Prostate gland (tissue), 2 donors: ENCODE measurements at regions not wholly inside any gene's neighbourhood (a gene's known extent, or its start where the extent isn't known, plus 50 kb on each side); places are given as distances from the start of the nearest gene placed in this dataset.

Experiments used
- POLR2A ChIP-seq: fragments of 450-650 bp; IDR thresholded peaks from one replicate; pipeline ENCODE4 v1.6.1; 2016; ENCODE audit warnings: antibody characterized with exemption, mild to moderate bottlenecking
- POLR2AphosphoS5 ChIP-seq: sonication (generic); formaldehyde crosslinking; IDR thresholded peaks from one replicate; pipeline ENCODE4 v1.6.1; 2017; ENCODE audit warnings: antibody characterized with exemption
- TF ChIP-seq, protein P1 (sequence below), 4 experiments: fragments of 200-600 bp in 2 of 4; fragments of 450-650 bp in 2 of 4; sonication (generic) in 2 of 4; IDR thresholded peaks; 1 replicate in 3 of 4; 2 replicates in 1 of 4; pipeline ENCODE4 v1.5.1; 2016 to 2019; ENCODE audit warnings: antibody characterized with exemption in 4 of 4, mild to moderate bottlenecking in 2 of 4, moderate library complexity in 2 of 4

DNA sequence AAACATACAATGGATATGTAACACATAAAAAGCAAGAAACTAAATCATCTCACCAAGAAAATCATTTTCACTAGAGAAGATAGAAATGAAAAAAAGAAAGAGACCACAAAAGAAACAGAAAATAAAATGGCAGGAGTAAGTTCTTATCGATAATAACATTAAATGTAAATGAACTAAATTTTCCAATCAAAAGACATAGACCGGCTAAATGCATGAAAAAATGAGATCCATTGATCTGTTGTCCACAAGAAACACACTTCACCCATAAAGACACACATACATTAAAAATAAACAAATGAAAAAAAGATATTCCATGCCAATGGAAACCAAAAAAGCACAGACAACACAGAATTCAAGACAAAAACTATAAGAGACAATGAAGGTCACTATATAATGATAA lies 1771.9 kb downstream of the SI start:
- TF ChIP-seq, protein P1, sequence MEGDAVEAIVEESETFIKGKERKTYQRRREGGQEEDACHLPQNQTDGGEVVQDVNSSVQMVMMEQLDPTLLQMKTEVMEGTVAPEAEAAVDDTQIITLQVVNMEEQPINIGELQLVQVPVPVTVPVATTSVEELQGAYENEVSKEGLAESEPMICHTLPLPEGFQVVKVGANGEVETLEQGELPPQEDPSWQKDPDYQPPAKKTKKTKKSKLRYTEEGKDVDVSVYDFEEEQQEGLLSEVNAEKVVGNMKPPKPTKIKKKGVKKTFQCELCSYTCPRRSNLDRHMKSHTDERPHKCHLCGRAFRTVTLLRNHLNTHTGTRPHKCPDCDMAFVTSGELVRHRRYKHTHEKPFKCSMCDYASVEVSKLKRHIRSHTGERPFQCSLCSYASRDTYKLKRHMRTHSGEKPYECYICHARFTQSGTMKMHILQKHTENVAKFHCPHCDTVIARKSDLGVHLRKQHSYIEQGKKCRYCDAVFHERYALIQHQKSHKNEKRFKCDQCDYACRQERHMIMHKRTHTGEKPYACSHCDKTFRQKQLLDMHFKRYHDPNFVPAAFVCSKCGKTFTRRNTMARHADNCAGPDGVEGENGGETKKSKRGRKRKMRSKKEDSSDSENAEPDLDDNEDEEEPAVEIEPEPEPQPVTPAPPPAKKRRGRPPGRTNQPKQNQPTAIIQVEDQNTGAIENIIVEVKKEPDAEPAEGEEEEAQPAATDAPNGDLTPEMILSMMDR (IDR thresholded peaks at IDR 0.05), result no peak
- TF ChIP-seq POLR2A, result no peak
- no peak for TF ChIP-seq POLR2AphosphoS5
